OCI-M2 (cell line): ENCODE measurements at regions not wholly inside any gene's neighbourhood (a gene's known extent, or its start where the extent isn't known, plus 50 kb on each side); places are given as distances from the start of the nearest gene placed in this dataset.

Experiments used
- DNase-seq: peaks from one replicate; lab custom pipeline; 2025; ENCODE audit not compliant: unreplicated experiment; lab: John Stamatoyannopoulos, UW

DNA sequence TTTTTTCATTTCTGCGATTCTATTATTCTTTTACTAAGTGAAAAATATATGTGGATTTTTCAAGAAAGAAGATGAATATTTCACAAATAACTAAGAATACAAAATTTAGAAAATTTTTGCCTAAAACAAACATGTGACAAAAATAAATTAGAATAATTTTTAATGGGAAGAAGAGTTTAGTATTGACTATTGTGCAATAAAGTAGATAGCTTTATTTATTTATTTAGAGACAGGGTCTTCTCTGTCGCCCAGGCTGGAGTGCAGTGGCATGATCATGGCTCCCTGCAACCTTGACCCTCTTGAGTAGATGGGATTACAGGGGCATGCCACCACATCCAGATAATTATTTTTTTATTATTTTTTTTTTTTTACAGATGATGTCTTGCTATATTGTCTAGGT lies 95.3 kb upstream of the PAQR3 start:
- DNase-seq, result no peak

- DNase-seq, result no peak
These were observed 91.7 kb upstream of the PAQR3 start for GRCh38 chr4:79030973-79031372.

DNA sequence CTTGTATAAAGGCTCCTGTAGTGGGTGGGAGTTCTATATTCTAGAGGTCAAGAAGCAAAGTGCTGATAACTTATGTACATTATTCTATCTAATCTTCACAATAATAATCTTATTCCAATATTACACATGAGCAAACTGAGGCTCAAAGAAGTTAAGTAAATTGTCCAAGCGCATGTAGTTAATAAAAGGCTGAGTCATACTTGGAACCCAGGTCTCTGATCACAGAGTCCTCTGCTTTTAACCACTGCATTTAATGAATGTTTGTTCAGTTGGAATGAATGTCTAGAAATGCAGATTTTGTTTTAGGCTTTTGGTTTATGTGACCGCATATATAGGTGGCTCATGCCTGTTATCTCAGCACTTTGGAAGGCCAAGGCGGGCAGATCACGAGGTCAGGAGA lies 88.4 kb upstream of the PAQR3 start:
- no peak for DNase-seq

DNA sequence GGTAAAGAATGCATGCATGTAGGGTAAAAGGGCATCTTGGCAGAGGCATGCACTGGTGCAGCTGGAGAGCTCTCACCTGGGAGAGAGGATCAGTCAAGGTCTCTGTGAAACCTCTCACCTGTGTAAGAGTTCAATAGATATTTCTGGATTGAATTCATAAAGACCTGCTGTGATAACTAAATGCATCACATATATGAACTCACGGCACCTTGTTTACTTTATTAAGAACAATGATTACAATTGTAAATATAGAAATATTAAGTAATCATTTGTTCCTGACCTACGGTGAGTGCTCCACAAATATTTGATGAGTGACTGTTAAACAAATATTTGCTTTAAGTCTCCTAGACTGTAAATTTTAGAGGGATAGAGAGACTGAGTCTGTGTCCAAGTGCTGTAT lies 85.9 kb upstream of the PAQR3 start:
- DNase-seq, result no peak

DNA sequence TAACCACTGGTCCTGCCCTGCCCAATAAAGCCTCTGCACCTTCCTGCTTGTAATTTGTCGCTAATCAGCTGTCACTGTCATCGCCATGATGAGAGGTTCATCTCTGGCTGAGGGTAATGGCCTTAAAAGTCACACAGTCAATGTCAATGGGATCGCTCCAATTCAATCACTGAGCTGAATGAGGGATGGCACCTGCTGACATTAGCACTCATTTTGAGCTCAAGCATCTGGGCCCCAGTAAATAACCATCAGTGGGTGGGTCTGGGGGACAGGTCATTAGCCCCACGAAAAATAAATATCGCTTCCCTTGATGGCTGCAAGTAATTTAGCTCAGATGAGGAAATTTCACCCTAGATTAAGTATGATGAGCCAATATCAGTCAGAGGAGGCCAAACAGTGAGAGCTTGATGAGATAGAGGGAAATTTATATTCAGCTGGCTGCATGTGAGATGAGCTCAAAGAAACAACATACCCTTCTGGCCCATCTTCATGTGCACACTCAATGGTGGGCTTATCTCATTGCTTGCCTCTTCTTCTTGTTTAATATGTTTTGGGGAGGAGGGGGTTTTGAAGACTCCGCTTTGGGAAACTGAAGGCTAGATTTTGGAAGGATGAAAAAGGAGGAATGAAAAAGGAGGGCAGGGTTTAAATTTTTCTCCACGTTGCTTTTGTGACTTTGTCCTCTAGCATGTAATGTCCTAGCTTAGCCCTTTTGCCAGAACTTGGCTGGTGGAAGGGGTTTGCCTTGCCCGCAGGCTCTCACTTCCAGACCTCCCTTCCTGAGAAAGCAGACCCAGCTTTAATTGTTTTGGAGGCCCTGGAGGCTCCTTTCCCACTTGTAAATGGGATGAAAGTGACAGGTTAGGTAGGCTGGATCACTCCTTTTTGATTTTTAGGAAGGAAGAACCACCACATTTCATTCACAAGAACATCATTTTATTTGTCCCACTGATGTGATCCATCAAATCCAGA lies 84.8 kb upstream of the PAQR3 start:
- no peak for DNase-seq

- DNase-seq, result no peak
These were observed 83.3 kb upstream of the PAQR3 start for GRCh38 chr4:79022529-79022928.

- no peak for DNase-seq
These were observed 78.2 kb upstream of the PAQR3 start for GRCh38 chr4:79017481-79017880.

- no peak for DNase-seq
These were observed 77.6 kb upstream of the PAQR3 start for GRCh38 chr4:79016878-79017277.

- DNase-seq, result no peak
These were observed 76.2 kb upstream of the PAQR3 start for GRCh38 chr4:79015411-79015810.

DNA sequence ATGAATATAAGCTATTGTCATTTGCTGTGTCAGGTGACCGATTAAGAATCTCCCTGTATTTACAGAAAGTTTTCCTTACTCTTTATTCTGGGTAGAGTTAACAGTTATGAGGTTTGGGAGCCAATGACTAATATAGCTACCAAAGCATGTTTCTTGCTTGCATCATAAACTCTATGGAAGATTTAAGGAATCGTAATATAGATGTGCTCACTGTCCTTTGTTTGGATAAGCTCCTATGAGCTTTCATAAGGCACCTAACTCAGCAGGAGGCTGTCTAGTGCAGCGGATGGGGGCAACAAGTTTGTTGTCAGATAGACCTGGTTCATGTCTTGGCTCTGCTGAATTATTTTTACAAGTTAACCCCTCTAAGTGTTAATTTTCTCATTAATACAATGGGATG lies 75.0 kb upstream of the PAQR3 start:
- no peak for DNase-seq

DNA sequence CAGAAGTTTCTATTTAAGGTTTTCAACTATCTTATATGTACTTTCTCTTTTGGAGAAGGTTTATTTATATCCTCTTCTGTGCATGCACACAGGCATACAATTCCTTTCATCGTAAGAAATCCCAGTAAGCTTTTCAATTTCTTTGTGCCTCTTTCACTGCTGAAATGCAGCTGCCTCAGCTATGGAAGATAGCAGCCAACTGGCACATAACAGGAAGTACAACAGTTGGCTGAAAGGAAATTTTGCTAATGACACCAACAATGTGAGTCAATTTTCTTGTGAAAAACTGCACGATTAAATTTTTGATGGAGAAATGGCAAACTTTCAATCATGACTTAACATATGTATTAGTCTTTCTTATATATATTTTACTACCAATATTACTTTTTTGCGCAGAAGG lies 74.5 kb upstream of the PAQR3 start:
- no peak for DNase-seq

- DNase-seq, result no peak
These were observed 51.9 kb upstream of the PAQR3 start for GRCh38 chr4:78990938-78991810.

DNA sequence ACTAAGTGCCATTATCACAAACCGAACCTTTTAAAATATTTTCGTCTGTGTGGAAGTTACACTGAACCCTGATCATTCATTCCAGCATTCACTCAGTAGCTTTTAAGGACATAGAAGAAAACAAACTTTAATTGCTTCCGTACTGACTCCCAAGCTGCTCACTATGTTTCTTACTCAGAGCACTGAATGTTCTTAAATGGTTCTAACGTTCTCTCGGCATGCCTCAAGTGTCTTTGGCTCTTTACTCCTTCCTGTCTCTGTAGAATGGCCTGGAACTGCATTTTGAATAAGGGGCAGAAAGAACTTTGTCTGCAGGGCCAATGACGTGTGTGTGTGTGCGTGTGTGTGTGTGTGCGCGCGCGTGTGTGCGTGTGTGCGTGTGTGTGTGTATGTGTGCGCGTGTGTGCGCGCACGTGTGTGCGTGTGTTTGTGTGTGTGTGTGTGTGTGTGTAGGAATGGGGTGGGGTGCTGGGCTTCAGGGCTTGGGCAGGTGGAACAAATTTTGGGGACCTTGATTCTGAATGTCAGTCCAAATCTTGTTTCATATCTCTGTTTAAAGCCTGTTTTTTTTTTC lies 50.5 kb upstream of the PAQR3 start:
- DNase-seq, result no peak
